Cardiac muscle cell (in vitro differentiated cells and primary cell): ENCODE measurements at regions not wholly inside any gene's neighbourhood (a gene's known extent, or its start where the extent isn't known, plus 50 kb on each side); places are given as distances from the start of the nearest gene placed in this dataset.
A peak's percentile ranks its signal among the peaks of the same experiment; 100 is the strongest.

ENCODE experiments used
- DNase-seq, 2 donors: peaks; one replicate each; pipeline versions ENCODE4 v3.0.0 to v3.0.0-alpha.2; 2010 to 2017; ENCODE audit warnings: low read depth in 1 of 2, low spot score in 1 of 2
- H3K27ac ChIP-seq: fragments of 200-600 bp; sonication (generic); 2 replicates; pipeline ENCODE4 v1.5.1; 2016
- H3K27me3 ChIP-seq: fragments of 200-600 bp; sonication (generic); 2 replicates; pipeline ENCODE4 v1.6.0; 2016; ENCODE audit warnings: control low read depth
- H3K36me3 ChIP-seq: fragments of 200-600 bp; sonication (generic); 2 replicates; pipeline ENCODE4 v1.5.1; 2016; ENCODE audit warnings: control low read depth
- H3K4me1 ChIP-seq: fragments of 200-600 bp; sonication (generic); 2 replicates; pipeline ENCODE4 v1.8.1; 2017; ENCODE audit warnings: low read depth, mild to moderate bottlenecking, mixed run types
- H3K4me3 ChIP-seq: fragments of 200-600 bp; sonication (generic); 2 replicates; pipeline ENCODE4 v1.5.1; 2016; ENCODE audit warnings: mild to moderate bottlenecking
- H3K9me3 ChIP-seq: fragments of 200-600 bp; sonication (generic); 2 replicates; pipeline ENCODE4 v1.5.1; 2017; ENCODE audit warnings: low read depth, mild to moderate bottlenecking, control low read depth
- CTCF ChIP-seq: IDR thresholded peaks from 2 replicates; pipeline ENCODE4 v1.5.1; 2012; ENCODE audit warnings: low read depth, mild to moderate bottlenecking, low read length

GRCh38 chr1:5660141-5660935 lies 331.9 kb downstream of the NPHP4 start:
- Histone ChIP-seq H3K27ac (no peak overlapping the region), H3K4me1 (no peaks in the 10 kb centered on the region), H3K27me3 (no peaks in the 10 kb centered on the region), H3K4me3 (no peak overlapping the region), H3K9me3 (no peaks in the 10 kb centered on the region), H3K36me3 (no peaks in the 10 kb centered on the region)
- DNase-seq, result peak in 1 of 2 donors; percentile 32
- TF ChIP-seq CTCF, result no peak

DNA sequence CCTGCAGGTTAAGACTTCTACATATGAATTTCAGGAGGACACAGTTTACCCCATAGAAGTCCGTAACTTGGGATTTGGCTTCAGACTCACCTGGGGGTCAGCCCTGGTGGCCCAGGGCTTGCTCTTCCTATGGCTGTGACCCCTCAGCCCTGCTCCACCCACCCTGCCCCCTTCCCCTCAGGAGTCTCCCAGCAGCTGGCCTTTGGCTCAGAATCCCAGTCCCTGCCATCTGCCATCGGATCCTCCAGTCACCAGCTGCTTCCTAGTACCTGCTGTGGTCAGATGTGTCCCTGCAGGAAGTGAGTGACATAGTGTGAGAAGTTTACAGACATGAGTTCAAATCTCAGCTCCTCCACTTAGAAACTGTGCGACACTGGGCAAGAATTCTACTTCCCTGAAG lies 332.6 kb downstream of the NPHP4 start:
- H3K36me3 ChIP-seq, result no peaks in the 10 kb centered on the region
- no peak overlapping the region for H3K4me3 ChIP-seq
- no peak for DNase-seq
- no peaks in the 10 kb centered on the region for H3K27me3 ChIP-seq
- no peaks in the 10 kb centered on the region for H3K9me3 ChIP-seq
- H3K4me1 ChIP-seq, result no peaks in the 10 kb centered on the region
- H3K27ac ChIP-seq, result no peak overlapping the region
- TF ChIP-seq CTCF, result no peak

DNA sequence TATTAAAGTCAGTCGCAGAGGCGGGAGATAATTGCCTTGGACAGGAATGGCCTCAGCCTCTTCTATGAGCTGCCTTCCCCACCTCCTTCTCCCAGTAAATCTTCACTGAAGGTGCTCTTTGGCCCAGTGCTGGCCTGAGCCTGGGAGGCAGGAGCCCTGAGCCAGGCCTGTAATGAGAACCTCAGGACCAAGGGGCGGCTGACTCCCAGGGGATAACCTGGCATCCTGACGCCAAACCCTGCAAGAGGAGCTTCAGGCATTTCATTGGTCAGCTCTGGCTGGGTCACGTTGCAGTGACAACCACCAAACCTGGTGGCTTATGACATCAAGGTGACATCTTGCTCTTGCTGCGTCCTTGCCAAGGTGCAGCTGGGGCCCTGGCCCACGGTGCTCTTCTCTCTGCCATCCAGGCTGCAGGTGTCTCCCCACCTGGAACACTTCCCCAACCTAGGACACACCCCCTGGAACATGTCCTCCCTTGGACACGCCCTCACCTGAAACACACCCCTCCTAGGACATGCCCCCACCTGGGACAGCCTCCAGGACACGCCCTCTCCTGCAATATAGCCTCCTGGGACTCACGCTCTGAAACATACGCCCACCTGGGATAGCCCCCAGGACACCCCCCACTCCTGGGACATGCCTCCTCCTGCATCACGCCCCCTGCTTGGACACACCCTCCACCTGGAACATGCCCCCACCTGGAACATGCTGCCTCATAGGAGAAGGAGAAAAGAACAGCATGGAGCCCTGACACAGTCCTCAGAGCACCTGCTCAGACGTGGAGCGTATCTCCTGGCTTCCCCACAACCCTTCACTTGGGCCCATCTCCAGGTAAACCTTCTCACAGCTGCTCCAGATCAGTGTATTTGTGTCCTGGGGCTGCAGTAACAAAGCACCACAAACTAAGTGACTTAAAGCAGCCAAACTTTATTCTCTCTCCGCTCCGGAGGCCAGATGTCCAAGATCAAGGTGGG lies 333.6 kb downstream of the NPHP4 start:
- Histone ChIP-seq H3K36me3 (no peaks in the 10 kb centered on the region), H3K27me3 (no peaks in the 10 kb centered on the region), H3K27ac (no peak overlapping the region), H3K9me3 (no peaks in the 10 kb centered on the region), H3K4me1 (no peaks in the 10 kb centered on the region), H3K4me3 (no peak overlapping the region)
- no peak for TF ChIP-seq CTCF
- DNase-seq, result no peak

DNA sequence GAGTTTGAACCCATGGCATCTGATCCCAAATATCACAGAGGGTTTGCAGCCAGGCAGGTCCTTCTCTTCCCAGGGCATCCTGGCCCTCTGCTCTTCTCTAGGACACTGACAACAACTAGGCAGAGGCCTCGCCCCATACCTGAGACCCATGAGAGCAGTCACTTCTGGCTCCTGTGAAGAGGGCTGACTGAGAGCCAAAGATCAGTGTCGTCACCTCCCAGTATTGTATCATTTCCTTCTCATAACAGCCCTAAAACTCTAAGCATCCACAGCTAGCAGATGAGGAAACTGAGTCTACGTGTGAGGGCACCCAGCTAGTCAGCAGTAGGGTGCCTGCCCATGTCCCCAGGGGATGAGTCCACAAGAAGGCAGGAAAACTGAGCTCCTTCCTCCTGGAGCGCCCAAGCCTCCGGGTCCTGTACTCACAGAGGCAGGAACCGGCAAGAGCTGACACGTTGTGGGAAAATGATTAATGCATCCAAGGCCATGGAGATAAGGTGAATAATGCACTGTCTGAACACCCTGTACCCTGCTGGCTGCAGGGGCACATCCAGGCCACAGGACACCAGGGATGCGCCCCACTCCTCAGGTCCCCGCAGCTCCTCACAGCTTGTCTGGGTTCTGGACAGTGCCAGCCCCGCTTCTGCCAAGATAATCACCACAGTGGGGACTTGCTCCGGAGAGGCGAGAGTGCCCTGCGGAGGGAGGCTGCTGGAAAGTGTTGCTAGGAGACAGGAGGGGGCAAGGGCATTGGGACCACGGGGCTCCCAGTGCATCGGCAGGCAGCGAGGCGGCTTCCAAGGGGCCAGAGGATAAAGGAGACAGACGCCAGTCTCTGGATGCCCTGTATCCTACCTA lies 340.0 kb downstream of the NPHP4 start:
- Histone ChIP-seq H3K36me3 (no peaks in the 10 kb centered on the region), H3K27me3 (peaks cover 3% of the 10 kb centered on the region), H3K4me1 (no peaks in the 10 kb centered on the region), H3K27ac (no peak overlapping the region), H3K9me3 (no peaks in the 10 kb centered on the region), H3K4me3 (no peak overlapping the region)
- no peak for DNase-seq
- no peak for TF ChIP-seq CTCF

- DNase-seq, result no peak
These were observed 340.8 kb downstream of the NPHP4 start for GRCh38 chr1:5651473-5651872.

More at GRCh38 chr1:5651473-5651872, 340.8 kb downstream of the NPHP4 start:
- H3K27me3 ChIP-seq, result peaks cover 3% of the 10 kb centered on the region
- no peaks in the 10 kb centered on the region for H3K36me3 ChIP-seq
- TF ChIP-seq CTCF, result no peak
- no peak overlapping the region for H3K4me3 ChIP-seq
- no peaks in the 10 kb centered on the region for H3K9me3 ChIP-seq
- no peak overlapping the region for H3K27ac ChIP-seq
- H3K4me1 ChIP-seq, result no peaks in the 10 kb centered on the region
